D721Med (cell line): ENCODE measurements at regions not wholly inside any gene's neighbourhood (a gene's known extent, or its start where the extent isn't known, plus 50 kb on each side); places are given as distances from the start of the nearest gene placed in this dataset.

Experiments used
- DNase-seq: peaks from one replicate; pipeline ENCODE4 v3.0.0; 2011; ENCODE audit warnings: low spot score; ENCODE audit not compliant: insufficient read length
- FAIRE-seq: peaks from 2 replicates; lab custom pipeline; 2011; peaks lifted over from hg19 to GRCh38; lab: Jason Lieb, UNC
- CTCF ChIP-seq: IDR thresholded peaks from 2 replicates; pipeline ENCODE4 v1.5.1; 2012; ENCODE audit warnings: mild to moderate bottlenecking, control low read depth; ENCODE audit not compliant: insufficient read depth; ENCODE audit errors: missing control alignments

DNA sequence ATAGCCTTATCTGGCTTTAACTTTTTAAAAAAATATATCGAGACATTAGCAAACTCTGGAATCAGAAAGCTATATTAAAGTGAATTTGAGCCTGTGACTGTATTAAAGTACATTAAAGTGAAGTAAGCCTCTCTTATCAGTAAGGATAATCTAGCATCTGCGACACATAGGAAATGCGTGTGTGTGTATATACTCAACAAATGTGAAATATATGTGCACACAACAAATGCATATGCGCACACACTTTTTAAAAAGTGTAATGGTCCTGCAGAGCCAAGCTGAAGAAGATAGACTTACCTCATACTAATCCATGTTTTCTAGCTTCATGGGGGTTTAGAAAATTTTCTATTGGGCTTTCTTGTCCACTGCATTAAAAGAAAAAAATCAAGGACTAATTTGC, 437.1 kb downstream of the ZIC1 start:
- DNase-seq (no peak), FAIRE-seq (no peak)
- no peak for TF ChIP-seq CTCF

- no peak for FAIRE-seq
- no peak for TF ChIP-seq CTCF
Observed at GRCh38 chr3:147846854-147847478, 437.8 kb downstream of the ZIC1 start.

GRCh38 chr3:147851062-147851461, 441.9 kb downstream of the ZIC1 start:
- TF ChIP-seq CTCF: no peak
- DNase-seq (no peak), FAIRE-seq (no peak)

More at GRCh38 chr3:147846854-147847478, 437.8 kb downstream of the ZIC1 start:
- DNase-seq: no peak

- no peak for TF ChIP-seq CTCF
- DNase-seq (no peak), FAIRE-seq (no peak)
Observed at GRCh38 chr3:147854542-147854941, 445.4 kb downstream of the ZIC1 start.

GRCh38 chr3:147864754-147865354, 455.7 kb downstream of the ZIC1 start:
- no peak for FAIRE-seq
- no peak for TF ChIP-seq CTCF
- no peak for DNase-seq

DNA sequence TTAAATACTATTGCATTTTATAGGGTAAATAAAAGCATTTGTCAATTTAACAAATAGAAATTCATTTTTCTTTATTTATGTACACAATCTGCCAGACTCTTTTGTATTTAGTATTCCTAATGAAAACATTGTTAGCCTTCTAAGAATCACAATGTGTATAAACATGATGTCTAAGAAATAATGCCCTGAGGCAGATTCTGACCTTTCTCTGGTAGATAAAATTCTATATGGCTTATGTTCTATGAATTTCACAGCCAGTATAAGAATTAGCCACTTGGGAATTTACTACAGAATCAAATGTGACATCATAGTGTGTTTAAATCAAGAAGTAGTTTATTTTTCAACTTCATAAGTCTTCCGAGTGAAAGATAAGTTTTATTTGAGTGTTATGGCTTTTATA, 457.4 kb downstream of the ZIC1 start:
- FAIRE-seq: no peak
- DNase-seq: no peak
- no peak for TF ChIP-seq CTCF

- no peak for FAIRE-seq
- no peak for TF ChIP-seq CTCF
- no peak for DNase-seq
Observed at GRCh38 chr3:147872568-147872967, 463.4 kb downstream of the ZIC1 start.
